NCI-H128 (cell line): ENCODE measurements at regions not wholly inside any gene's neighbourhood (a gene's known extent, or its start where the extent isn't known, plus 50 kb on each side); places are given as distances from the start of the nearest gene placed in this dataset.
"Not testable (repeated sequence)": the region's sequence is repeated elsewhere in the genome, so short reads cannot be mapped to it uniquely, and the experiment has no call there.

Source experiments
- DNase-seq: peaks from one replicate; lab custom pipeline; 2025; ENCODE audit not compliant: unreplicated experiment; lab: John Stamatoyannopoulos, UW

GRCh38 chr1:38153778-38154470, 107.3 kb upstream of the POU3F1 start:
- DNase-seq = peak; percentile 4

GRCh38 chr1:38153066-38153777, 106.6 kb upstream of the POU3F1 start:
- no peak for DNase-seq

DNA sequence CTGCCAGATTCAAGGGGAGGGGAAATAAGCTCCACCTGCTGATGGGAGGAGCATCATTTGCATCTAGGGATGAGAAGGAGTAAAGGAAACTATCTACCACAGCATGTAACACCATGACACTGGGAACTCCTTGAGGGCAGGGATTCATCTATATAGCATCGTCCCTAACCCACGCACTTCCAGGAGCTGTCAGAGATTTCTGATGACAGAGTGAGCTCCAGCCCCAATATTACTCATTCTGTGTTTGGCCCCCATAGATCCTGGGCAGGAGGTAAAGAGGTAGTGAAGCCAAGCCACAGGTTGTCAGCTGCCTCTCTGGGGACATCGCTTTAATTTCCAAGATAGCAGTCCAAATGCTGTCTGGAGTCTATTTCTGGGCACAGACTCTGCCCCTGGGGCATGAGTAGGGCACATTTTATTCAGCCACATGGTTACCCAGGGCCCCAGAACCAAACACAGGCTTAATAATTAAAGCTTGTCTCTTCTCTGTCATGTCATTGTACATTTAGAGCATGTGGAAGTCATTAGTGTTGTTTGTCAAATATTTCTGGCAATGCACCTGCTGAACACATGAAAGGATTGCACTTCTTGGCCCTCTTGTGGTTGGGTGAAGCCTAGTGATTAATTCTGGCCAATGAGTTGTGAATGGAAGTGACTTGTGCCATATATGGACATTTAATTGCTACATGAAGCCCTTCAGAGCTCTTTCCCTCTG, 105.9 kb upstream of the POU3F1 start:
- peak; percentile 23 for DNase-seq

GRCh38 chr1:38151399-38151798, 104.8 kb upstream of the POU3F1 start:
- no peak for DNase-seq

GRCh38 chr1:38146079-38146478, 99.5 kb upstream of the POU3F1 start:
- not testable (repeated sequence) for DNase-seq

- DNase-seq = no peak
Measured at GRCh38 chr1:38142606-38143005, 96.0 kb upstream of the POU3F1 start.

DNA sequence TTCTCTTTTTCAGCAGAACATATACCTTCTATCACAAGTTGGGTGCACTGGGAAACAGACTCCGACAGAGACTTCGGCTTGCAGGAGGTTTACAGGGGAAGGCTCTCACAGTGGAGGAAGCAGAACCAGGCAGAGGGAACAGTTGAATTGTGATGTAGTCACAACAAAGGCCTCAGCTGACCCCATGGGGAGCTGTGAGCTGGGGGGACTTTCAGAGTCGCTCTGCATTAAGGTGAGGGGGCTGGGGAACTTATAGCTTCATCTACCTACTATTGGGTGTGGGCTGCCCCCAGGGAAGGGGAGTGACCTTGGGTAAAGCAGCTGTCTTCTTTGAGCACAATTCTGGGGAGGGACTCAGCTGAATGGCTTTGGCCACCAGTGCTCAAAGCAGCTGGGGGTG, 94.9 kb upstream of the POU3F1 start:
- no peak for DNase-seq

- DNase-seq = no peak
Measured at GRCh38 chr1:38139738-38140487, 93.3 kb upstream of the POU3F1 start.

GRCh38 chr1:38138498-38139233, 92.1 kb upstream of the POU3F1 start:
- no peak for DNase-seq

DNA sequence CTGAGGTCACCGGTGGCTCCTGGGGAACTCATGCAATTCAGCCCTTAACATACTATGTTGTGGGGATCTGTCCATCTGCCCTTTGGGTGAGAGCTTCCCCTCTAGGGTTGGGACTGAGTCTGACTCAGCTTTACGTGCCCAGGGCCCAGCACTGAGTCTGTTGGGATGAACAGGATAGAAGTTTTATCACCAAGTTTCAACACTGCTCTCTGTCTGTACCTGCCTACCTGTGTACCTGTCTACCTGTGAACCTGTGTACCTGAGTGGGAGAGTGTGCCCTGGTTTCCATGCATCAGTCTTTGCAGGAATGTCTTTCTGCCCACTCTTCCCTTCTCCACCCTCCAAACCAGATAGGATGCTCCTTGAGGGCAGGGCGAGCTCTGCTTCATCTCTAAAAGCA, 90.6 kb upstream of the POU3F1 start:
- no peak for DNase-seq

DNA sequence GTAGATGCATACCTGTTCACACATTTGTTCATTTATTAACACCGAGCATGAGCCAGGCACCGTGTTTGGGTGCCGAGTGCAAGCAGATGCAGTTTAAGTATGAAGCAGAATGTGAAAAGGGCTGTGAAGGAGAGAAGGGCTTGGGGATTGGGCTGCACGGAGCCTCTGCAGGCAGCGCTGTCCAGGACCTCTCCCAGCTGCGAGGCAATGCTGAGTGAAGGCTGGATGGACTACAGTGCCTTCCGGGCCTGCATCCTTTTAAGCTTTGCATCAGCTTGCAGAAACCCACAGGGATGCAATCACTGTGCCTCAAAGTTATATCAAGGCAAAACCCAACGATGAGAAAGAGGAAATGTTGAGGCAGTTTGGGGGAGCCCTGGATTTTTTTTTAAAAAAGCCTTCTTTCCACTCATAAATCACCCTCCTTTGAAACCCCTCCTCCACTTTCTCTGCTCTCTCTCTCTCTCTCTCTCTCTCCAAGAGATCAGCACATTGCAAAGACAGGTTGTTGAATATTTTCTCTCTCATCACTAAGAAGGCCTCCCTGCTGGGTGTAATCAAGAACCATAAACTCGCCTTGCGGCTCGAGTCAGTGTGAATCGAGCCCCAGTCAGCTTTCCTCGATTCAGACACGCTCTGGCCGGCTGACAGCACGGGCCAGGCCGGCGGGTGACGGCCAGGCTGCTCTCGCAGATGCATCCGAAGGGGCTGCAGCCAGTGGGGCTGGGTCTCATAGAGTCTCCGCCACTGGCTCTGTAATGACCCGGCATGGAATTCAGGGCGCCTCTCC, 89.2 kb upstream of the POU3F1 start:
- DNase-seq = no peak

- DNase-seq = no peak
Measured at GRCh38 chr1:38134294-38134755, 87.7 kb upstream of the POU3F1 start.

- no peak for DNase-seq
Measured at GRCh38 chr1:38133756-38134155, 87.2 kb upstream of the POU3F1 start.

DNA sequence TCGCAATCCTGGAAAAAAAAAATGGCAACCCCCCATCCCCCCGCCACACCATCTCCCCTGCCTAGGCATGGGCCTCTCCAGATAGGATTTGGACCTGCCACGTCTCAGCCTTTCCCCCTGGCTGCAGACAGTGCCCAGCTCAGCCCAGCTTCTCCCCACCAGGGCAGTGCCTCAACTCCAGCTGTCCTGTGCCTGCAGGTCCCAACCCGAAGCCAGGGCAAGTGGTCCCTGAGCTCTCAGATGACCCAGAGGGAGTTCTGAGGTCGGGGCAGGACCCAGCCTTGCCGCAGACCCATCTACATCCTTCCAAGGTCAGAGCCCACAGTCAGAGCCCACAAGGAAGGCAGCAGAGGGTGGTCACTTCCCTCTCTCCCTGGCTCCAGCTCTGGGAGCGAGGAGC, 86.7 kb upstream of the POU3F1 start:
- no peak for DNase-seq

- no peak for DNase-seq
Measured at GRCh38 chr1:38132681-38133080, 86.1 kb upstream of the POU3F1 start.

DNA sequence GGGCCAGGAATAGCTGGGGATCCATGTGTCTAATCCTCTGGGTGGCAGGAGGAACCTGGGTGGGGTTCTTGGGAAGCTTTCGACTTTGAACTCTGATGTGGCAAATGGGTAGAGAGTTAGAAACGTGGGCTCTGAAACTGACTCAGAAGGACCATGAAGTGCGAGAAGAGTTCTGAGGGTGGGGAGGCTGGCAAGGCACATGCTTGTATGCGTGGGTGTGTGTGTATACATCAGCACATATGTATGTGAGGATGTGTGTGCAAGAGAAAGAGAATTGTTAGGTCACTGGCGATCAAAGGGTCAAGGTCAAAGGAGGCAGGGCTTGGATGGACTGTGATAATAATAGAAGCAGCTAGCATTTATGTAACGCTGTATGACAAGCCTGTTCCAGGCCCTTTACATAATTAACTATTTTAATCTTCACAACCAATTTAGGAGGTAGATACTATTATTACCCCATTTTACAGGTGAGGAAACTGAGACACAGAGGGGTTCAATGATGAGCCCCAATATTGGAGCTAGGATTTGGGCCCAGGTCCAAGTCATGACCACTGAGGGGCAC, 84.5 kb upstream of the POU3F1 start:
- DNase-seq = no peak

GRCh38 chr1:38129971-38130370, 83.4 kb upstream of the POU3F1 start:
- no peak for DNase-seq

DNA sequence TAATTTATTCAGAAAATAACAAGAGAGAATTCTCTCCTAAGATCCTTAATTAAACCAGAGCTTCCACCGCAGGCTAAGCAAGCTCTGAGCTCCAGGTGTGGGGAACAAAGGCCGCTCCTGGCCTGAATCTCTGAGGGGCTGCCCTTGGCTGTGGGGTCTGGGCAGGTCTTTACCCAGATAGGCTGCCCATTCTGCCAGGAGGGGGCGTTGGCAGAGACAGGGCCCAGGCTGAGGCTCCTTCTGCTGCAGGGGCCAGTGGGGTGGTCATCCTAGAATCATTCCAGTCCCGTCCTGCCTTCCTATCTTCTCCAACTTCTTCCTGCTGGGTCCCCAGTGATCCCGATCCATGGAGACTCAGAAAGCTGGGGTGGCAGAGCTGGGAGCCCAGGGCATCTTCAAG, 82.9 kb upstream of the POU3F1 start:
- DNase-seq = no peak

GRCh38 chr1:38128926-38129453, 82.4 kb upstream of the POU3F1 start:
- DNase-seq = no peak
